T-helper 1 cell treated with Interleukin-12 subunit alpha and Interleukin-12 subunit beta and Interleukin-4 antibody, amounts not matched to agents 30 ng/mL and 1 ng/mL, for 36 hours (primary cell): ENCODE measurements at regions not wholly inside any gene's neighbourhood (a gene's known extent, or its start where the extent isn't known, plus 50 kb on each side); places are given as distances from the start of the nearest gene placed in this dataset.

Source experiments
- intact Hi-C: fragments of 100-400 bp; cut with micrococcal nuclease; formaldehyde crosslinking; loops from one replicate; pipeline ENCODE4 v1.15.1; 2024

DNA sequence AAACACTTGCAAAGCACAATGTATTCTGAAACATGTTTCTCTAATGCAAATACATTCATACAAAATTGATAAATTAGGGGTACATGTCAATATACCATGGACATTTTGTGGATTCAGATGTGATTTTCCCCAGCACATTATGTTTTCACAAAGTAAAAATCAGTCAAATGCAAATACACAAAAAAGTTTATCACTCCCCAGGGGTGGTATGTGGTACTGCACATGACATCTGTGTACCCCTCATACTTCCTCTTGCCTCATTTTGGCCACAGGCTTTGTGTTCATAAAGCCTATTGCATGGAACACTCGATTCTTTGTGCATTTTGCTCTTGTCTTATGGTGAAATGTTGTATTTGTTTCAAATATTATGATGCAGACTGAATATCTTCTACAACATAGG lies 116.8 kb upstream of the PDE4D start:
- intact Hi-C loops: no loop called here

DNA sequence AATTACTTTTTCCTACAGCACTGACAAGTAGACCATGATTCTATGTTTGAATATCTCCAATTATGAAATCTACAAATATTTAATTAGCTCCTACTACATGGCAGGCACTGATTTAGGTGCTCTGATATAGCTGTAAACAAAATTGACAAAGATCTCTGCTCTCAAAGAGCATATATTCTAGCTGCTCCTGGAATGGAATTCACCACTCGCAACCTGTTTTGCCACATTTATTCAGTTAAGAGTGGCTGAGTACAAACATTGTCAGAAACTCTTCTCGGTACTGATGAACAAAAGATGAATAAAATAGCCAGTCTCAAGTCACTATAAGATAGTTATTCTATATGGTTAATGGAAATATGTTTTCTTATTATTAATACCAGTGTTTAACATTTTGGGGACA lies 114.2 kb upstream of the PDE4D start:
- intact Hi-C loops: no loop called here

DNA sequence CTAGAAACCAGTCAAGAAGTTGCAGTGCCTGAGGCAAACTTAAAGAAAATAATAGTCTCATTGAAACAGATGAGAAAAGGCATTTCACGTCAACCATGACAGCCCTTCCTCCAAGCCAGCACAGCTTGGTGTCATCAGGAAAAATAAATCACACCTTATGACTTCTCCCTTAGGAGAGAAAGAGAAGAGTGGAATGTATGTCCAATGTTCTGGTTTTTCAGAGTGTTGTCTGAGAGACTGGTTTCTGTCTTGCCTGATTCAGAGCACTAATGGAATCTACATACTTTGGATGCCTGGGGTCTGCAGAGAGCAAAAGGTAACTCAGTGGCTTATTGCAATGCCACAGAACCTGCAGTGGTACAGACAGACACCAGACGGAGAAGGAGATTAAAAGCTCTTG lies 105.5 kb upstream of the PDE4D start:
- intact Hi-C loops: no loop called here

DNA sequence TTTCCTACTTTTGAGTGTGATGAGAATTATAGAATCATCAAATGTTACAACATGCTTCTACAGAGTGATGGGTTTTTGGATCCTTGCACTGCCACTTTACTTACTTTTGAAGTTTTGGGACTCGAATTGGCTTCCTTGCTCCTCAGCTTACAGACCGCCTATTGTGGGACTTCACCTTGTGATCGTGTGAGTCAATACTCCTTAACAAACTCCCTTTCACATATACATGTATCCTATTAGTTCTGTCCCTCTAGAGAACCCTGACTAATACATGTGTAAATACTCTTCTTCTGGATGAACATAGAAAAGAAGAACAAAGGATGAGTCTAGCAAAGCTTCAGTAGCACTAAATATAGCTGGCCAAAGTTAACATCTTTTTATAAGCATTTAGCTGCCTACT lies 98.7 kb upstream of the PDE4D start:
- intact Hi-C loops: no loop called here

DNA sequence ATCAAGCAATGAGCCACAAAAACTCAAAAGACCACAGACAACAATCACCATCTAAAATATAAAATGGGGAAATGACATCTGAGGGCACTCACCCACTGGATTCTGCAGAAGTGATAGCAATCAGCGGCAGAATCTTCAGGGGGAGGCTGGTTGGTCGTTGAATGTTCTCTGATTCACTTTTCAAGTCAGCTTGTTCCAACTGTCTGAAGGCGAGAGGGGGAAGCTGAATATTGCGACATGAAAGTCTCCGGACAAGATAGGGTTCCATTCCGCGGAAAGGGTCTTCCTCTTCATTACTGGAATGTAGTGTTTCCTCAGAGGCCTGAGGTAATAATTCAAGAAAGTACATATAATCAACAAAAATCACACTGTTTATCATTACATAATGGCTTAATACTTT lies 94.9 kb upstream of the PDE4D start:
- intact Hi-C loops: no loop called here

DNA sequence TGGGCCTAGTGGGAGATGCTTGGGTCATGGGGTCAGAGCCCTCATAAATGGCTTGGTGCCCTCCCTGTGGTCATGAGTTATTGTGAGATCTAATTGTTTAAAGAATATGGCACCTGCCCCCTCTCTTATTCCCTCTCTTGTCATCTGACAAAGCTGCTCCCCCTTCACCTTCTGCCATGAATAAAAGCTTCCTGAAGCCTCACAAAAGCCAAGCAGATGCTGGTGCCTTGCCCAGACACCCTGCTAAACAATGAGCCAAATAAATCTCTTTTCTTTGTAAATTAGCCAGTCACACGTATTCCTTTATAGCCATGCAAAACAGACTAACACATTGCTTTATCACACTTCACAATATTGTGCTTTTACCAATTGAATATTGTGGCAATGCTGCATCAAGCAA lies 82.8 kb upstream of the PDE4D start:
- intact Hi-C loops: no loop called here

DNA sequence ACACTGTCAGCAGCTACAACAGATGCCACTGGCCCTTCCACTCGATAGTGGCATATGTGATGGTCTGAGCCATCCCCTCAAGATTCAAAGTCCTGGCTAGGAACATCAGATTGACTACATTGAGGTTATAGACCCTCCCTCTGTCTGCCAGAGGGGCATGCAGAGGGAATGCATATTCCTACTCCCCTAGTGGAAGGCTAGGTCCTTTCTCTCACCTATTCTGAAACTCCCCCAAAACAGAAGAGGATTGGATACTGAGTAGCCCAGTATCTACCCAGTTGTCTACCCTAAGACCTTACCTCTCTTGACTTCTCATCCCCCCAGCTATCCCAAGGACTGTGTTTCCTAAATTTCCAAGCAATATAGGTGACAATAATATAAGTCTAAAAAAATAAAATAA lies 78.5 kb upstream of the PDE4D start:
- intact Hi-C loops: no loop called here

DNA sequence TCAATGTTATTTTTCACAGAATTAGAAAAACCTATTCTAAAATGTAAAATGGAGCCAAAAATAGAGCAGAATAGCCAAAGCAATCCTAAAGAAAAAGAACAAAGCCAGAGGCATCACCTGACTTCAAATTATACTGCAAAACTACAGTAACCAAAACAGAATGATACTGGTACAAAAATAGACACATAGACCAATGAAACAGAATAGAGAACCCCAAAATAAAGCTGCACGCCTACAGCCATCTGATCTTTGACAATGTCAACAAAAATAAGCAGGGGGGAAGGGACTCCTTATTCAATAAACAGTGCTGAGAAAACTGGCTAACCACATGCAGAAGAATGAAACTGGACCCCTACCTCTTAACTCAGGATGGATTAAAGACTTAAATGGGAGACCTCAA lies 65.8 kb upstream of the PDE4D start:
- intact Hi-C loops: no loop called here

DNA sequence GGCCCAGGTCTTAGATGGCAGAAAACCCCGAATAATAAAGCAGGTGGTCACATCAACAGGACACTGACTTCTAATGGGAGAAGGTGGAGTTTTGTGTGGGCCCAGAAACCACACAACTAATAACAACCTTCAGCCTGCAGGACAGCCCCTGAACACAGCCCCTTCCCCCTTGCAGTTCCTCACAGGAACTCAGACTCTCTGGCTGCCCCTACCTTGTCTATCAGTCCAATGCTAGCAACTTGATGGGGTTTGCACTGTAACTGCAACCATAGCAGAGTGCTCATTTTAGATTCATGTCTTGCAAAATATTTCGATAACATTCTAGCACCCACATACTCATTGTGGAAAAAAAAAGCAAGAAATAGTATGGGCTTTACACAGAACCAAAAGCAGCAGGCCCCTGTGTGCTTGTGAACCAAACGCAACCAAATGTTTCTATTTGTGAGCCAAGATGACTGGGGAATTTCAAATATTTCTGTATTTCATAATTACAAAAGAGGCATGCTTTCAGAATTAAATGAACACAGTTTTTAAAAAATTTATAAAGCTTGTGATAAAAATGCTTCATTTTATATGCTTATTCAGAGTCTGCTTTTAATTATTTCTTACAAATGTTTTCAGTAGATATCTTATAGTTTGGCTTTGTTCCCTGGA lies 62.7 kb upstream of the PDE4D start:
- intact Hi-C loops: no loop called here

DNA sequence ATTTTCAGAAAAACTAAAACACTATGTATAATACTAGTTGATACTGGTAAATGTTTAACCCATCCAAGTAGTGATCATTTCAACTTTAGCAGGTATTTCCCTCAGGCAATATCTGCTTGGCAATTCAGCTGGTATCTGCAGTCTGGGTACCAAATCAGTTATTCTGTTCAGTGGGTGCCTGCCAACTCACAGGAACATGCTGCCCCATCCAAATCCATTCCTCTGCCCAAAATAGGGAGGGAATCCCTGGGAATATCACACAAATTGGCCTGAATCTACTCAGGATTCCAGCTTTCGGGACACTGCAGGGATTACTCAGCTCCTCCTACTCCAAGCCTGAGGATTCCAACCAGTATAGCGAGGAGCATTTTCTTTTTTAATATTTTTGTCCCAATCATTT lies 61.7 kb upstream of the PDE4D start:
- intact Hi-C loops: no loop called here

DNA sequence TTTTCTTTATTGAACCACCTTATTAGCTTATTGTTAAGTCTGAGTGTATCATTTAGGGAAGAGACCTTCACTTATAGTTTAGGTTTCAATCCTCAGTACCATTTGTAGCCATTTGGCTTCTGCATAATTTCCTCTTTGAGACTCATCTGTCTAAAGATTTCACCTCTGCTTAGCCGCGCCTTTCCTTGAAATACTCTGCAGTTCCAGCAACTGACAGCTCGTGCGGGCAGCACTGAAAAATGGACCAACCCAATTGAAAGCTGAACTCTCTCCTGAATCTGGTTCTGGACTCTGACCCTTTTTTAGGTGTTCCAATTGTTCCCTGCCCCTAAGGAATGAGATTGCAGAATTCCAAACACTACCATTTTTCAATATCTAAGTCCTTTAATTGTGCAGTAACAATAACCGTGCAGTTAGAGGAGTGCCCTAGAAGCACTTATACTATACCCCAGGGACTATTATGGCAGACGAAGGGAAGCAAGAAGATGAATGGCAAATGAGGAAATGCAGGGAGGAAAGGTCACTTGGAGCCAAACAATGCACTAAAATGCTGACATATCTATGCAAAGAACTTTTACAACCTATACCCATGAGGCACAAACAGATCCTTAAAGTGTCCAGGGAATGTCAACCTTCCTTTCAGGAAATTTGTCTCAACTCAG lies 50.1 kb upstream of the PDE4D start:
- intact Hi-C loops: no loop called here
